Prostate gland (tissue), 2 donors: ENCODE measurements at regions not wholly inside any gene's neighbourhood (a gene's known extent, or its start where the extent isn't known, plus 50 kb on each side); places are given as distances from the start of the nearest gene placed in this dataset.

Experiments used
- DNase-seq: peaks from one replicate; pipeline ENCODE4 v3.0.0-alpha.2; 2019; ENCODE audit warnings: low spot score
- H3K27ac ChIP-seq, 2 donors: fragments of 200-600 bp; sonication (generic); 2 replicates each; pipeline ENCODE4 v1.5.1; 2017 to 2019
- H3K27me3 ChIP-seq: fragments of 200-600 bp; sonication (generic); replicated peaks from 2 replicates; pipeline ENCODE4 v1.5.1; 2019; ENCODE audit not compliant: insufficient read depth
- H3K36me3 ChIP-seq, 2 donors: fragments of 200-600 bp; sonication (generic); 1 replicate in 1 of 2; 2 replicates in 1 of 2; pipeline versions ENCODE4 v1.5.1 to v1.8.1; 2017 to 2019
- H3K4me1 ChIP-seq: fragments of 200-600 bp; sonication (generic); replicated peaks from 2 replicates; pipeline ENCODE4 v1.5.1; 2019
- H3K4me3 ChIP-seq, 2 donors: fragments of 200-600 bp; sonication (generic); 2 replicates each; pipeline ENCODE4 v1.5.1; 2017 to 2019
- H3K9me3 ChIP-seq: fragments of 200-600 bp; sonication (generic); 2 replicates; pipeline ENCODE4 v1.5.1; 2017
- CTCF ChIP-seq, 4 experiments: fragments of 200-600 bp in 2 of 4; fragments of 450-650 bp in 2 of 4; sonication (generic) in 2 of 4; IDR thresholded peaks; 1 replicate in 3 of 4; 2 replicates in 1 of 4; pipeline ENCODE4 v1.5.1; 2016 to 2019; ENCODE audit warnings: antibody characterized with exemption in 4 of 4, mild to moderate bottlenecking in 2 of 4, moderate library complexity in 2 of 4
- POLR2A ChIP-seq: fragments of 450-650 bp; IDR thresholded peaks from one replicate; pipeline ENCODE4 v1.6.1; 2016; ENCODE audit warnings: antibody characterized with exemption, mild to moderate bottlenecking
- POLR2AphosphoS5 ChIP-seq: sonication (generic); formaldehyde crosslinking; IDR thresholded peaks from one replicate; pipeline ENCODE4 v1.6.1; 2017; ENCODE audit warnings: antibody characterized with exemption
- WGBS: methylation state at CpG from one replicate; pipeline ENCODE4 v1.1.5; 2018; 5-methylcytosine and 5-hydroxymethylcytosine counted together
- intact Hi-C: fragments of 100-400 bp; cut with DNase I; formaldehyde crosslinking; loops from one replicate; pipeline ENCODE4 v1.14.2; 2022

- WGBS = 64% methylated on average over 3 of the region's 3 CpGs
- TF ChIP-seq CTCF (IDR thresholded peaks at IDR 0.05) (no peak), POLR2A (no peak), POLR2AphosphoS5 (no peak)
- no peaks in the 10 kb centered on the region for H3K36me3 ChIP-seq
- no peak for DNase-seq
- no peak overlapping the region for H3K4me3 ChIP-seq
- H3K9me3 ChIP-seq = no peaks in the 10 kb centered on the region
- intact Hi-C loops = no loop called here
- H3K27ac ChIP-seq = no peak overlapping the region
- no peaks in the 10 kb centered on the region for H3K4me1 ChIP-seq
- no peaks in the 10 kb centered on the region for H3K27me3 ChIP-seq
These were observed 56.8 kb upstream of the KATNAL1 start for GRCh38 chr13:30364133-30364532.

- H3K9me3 ChIP-seq = no peaks in the 10 kb centered on the region
- no peak overlapping the region for H3K4me3 ChIP-seq
- no peaks in the 10 kb centered on the region for H3K36me3 ChIP-seq
- TF ChIP-seq CTCF (IDR thresholded peaks at IDR 0.05) (no peak), POLR2AphosphoS5 (no peak), POLR2A (no peak)
- no peaks in the 10 kb centered on the region for H3K4me1 ChIP-seq
- intact Hi-C loops = no loop called here
- 70% methylated on average over 7 of the region's 7 CpGs for WGBS
- no peak overlapping the region for H3K27ac ChIP-seq
- no peaks in the 10 kb centered on the region for H3K27me3 ChIP-seq
- no peak for DNase-seq
These were observed 57.4 kb upstream of the UBE2L5 start for GRCh38 chr13:30364876-30365275.

GRCh38 chr13:30366088-30366487 is 56.2 kb upstream of the UBE2L5 start:
- H3K4me1 ChIP-seq = no peaks in the 10 kb centered on the region
- no peak overlapping the region for H3K4me3 ChIP-seq
- WGBS = 96% methylated on average over 1 of the region's 1 CpG
- H3K27me3 ChIP-seq = no peaks in the 10 kb centered on the region
- TF ChIP-seq POLR2AphosphoS5 = no peak
- TF ChIP-seq POLR2A = no peak
- TF ChIP-seq CTCF (IDR thresholded peaks at IDR 0.05) = no peak
- DNase-seq = no peak
- H3K27ac ChIP-seq = no peak overlapping the region
- intact Hi-C loops = no loop called here
- no peaks in the 10 kb centered on the region for H3K36me3 ChIP-seq
- H3K9me3 ChIP-seq = no peaks in the 10 kb centered on the region

GRCh38 chr13:30367296-30367695 is 55.0 kb upstream of the UBE2L5 start:
- no peaks in the 10 kb centered on the region for H3K36me3 ChIP-seq
- intact Hi-C loops = no loop called here
- no peak for TF ChIP-seq POLR2A
- TF ChIP-seq CTCF (IDR thresholded peaks at IDR 0.05) = no peak
- no peak for TF ChIP-seq POLR2AphosphoS5
- no peaks in the 10 kb centered on the region for H3K4me1 ChIP-seq
- H3K4me3 ChIP-seq = no peak overlapping the region
- 97% methylated on average over 12 of the region's 12 CpGs for WGBS
- H3K9me3 ChIP-seq = no peaks in the 10 kb centered on the region
- DNase-seq = no peak
- H3K27ac ChIP-seq = no peak overlapping the region
- no peaks in the 10 kb centered on the region for H3K27me3 ChIP-seq

- no peak for DNase-seq
- Histone ChIP-seq H3K27ac (no peak overlapping the region), H3K27me3 (no peaks in the 10 kb centered on the region), H3K9me3 (no peaks in the 10 kb centered on the region), H3K4me1 (no peaks in the 10 kb centered on the region), H3K4me3 (no peak overlapping the region), H3K36me3 (no peaks in the 10 kb centered on the region)
- 82% methylated on average over 1 of the region's 1 CpG for WGBS
- intact Hi-C loops = no loop called here
- TF ChIP-seq POLR2AphosphoS5 = no peak
- TF ChIP-seq POLR2A = no peak
- TF ChIP-seq CTCF (IDR thresholded peaks at IDR 0.05) = no peak
These were observed 52.1 kb upstream of the UBE2L5 start for GRCh38 chr13:30370146-30370545.
